ENCODE measurements at regions not wholly inside any gene's neighbourhood (a gene's known extent, or its start where the extent isn't known, plus 50 kb on each side); places are given as distances from the start of the nearest gene placed in this dataset.

DNA sequence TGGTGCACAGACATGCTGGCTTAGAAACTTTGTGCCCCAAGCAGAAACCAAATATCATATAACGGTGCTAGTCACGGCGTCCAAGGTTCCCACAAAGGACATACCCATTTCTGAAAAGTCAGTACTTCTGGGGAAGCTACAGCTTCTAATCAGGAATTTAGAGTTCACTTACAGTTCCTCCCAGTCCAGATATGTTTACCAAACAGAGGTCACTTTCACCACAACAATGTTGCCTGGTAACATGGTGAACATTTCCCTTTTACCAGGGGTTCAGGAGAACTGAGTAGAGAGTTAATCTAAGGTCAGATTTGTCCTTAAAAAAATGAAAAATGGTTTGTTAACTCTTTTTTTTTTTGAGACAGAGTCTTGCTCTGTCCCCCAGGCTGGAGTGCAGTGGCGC is 265.9 kb upstream of the MKLN1 start:
- 100% methylated on average over 4 of the region's 4 CpGs for WGBS
- Histone ChIP-seq H3K9me3 (ENCODE audit: control insufficient read depth in 2 of 2, insufficient read depth in 1 of 2, low read length in 1 of 2) (peaks cover 0 to 9% of the 10 kb centered on the region in 2 donors), H3K4me1 (ENCODE audit: control insufficient read depth in 2 of 2, insufficient read depth in 2 of 2, low read length in 2 of 2) (peaks cover 4 to 13% of the 10 kb centered on the region in 2 donors), H3K4me3 (ENCODE audit: low read length in 2 of 2) (no peak overlapping the region), H3K27ac (ENCODE audit: low read depth in 1 of 2, low read length in 1 of 2) (no peak overlapping the region), H3K27me3 (ENCODE audit: control insufficient read depth in 2 of 2, insufficient read depth in 1 of 2, low read length in 1 of 2) (no peaks in the 10 kb centered on the region), H3K36me3 (ENCODE audit: control insufficient read depth in 2 of 2, insufficient read depth in 2 of 2, low read length in 1 of 2) (no peaks in the 10 kb centered on the region)
- DNase-seq (ENCODE audit: low read depth in 6 of 9, low spot score in 9 of 9): no peak

DNA sequence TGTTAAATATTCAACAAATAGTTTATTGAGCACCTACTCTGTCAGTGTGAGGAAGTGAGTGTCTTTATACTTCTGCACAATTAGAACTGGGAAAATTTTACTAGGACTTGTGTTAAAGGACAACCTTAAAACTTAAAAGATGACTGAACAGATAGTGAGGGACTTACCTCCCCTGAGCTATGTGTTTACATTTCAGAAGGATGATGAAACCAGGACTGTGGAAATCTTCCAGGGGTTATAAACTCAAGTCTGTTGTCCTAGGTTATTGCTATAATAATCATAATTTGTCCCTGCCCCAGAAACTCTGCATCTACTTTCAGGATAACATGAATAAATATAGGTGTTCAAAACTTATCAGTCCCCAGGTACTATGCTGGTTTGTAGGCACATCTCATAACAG is 261.0 kb upstream of the MKLN1 start:
- no peak for DNase-seq (ENCODE audit: low read depth in 6 of 9, low spot score in 9 of 9)
- Histone ChIP-seq H3K27ac (ENCODE audit: low read depth in 1 of 2, low read length in 1 of 2) (no peak overlapping the region), H3K27me3 (ENCODE audit: control insufficient read depth in 2 of 2, insufficient read depth in 1 of 2, low read length in 1 of 2) (no peaks in the 10 kb centered on the region), H3K36me3 (ENCODE audit: control insufficient read depth in 2 of 2, insufficient read depth in 2 of 2, low read length in 1 of 2) (no peaks in the 10 kb centered on the region), H3K4me3 (ENCODE audit: low read length in 2 of 2) (no peak overlapping the region), H3K4me1 (ENCODE audit: control insufficient read depth in 2 of 2, insufficient read depth in 2 of 2, low read length in 2 of 2) (no peaks in the 10 kb centered on the region), H3K9me3 (ENCODE audit: control insufficient read depth in 2 of 2, insufficient read depth in 1 of 2, low read length in 1 of 2) (no peaks in the 10 kb centered on the region)

DNA sequence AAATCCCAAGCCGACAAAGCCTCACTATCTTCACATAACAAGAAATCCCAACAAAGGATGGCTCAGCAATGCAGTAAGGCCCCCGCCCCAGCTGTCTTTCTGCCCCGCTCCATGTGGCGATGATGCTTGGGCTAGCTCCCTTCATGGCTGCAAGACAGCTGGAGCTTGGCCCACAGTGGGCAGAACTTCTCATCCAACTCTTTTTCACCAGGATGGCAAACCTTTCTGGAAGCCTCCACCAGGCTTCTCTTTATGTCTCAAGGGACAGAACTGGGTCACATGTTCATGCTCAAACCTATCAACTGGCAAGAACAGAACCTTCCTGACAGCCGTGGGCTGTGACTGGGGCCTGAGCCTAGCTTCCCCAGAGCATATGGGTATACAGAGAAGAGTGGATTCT is 260.5 kb upstream of the MKLN1 start:
- WGBS: 89% methylated on average over 5 of the region's 5 CpGs
- DNase-seq (ENCODE audit: low read depth in 6 of 9, low spot score in 9 of 9): no peak
- Histone ChIP-seq H3K4me3 (ENCODE audit: low read length in 2 of 2) (no peak overlapping the region), H3K27me3 (ENCODE audit: control insufficient read depth in 2 of 2, insufficient read depth in 1 of 2, low read length in 1 of 2) (no peaks in the 10 kb centered on the region), H3K27ac (ENCODE audit: low read depth in 1 of 2, low read length in 1 of 2) (no peak overlapping the region), H3K9me3 (ENCODE audit: control insufficient read depth in 2 of 2, insufficient read depth in 1 of 2, low read length in 1 of 2) (no peaks in the 10 kb centered on the region), H3K36me3 (ENCODE audit: control insufficient read depth in 2 of 2, insufficient read depth in 2 of 2, low read length in 1 of 2) (no peaks in the 10 kb centered on the region), H3K4me1 (ENCODE audit: control insufficient read depth in 2 of 2, insufficient read depth in 2 of 2, low read length in 2 of 2) (no peaks in the 10 kb centered on the region)

DNA sequence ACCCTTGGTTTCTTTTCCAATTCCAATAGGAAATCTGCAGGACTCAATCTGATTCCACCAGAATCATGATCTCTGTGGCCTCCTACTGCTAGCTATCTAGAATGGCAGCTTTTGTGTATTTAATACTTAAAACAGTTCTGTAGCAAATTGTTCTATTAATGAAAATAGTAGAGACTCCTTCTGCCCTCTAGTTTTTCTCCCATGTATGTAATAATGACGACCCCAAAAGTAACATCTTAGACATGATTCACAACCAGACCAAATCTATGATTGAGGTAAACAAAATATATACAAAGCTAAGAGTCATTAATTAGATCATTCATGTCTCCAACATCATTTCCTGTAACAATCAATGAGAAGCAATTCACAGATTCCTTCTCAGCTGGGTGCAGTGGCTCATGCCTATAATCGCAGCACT is 259.1 kb upstream of the MKLN1 start:
- Histone ChIP-seq H3K4me3 (ENCODE audit: low read length in 2 of 2) (no peak overlapping the region), H3K27ac (ENCODE audit: low read depth in 1 of 2, low read length in 1 of 2) (no peak overlapping the region), H3K4me1 (ENCODE audit: control insufficient read depth in 2 of 2, insufficient read depth in 2 of 2, low read length in 2 of 2) (no peaks in the 10 kb centered on the region), H3K27me3 (ENCODE audit: control insufficient read depth in 2 of 2, insufficient read depth in 1 of 2, low read length in 1 of 2) (no peaks in the 10 kb centered on the region), H3K9me3 (ENCODE audit: control insufficient read depth in 2 of 2, insufficient read depth in 1 of 2, low read length in 1 of 2) (no peaks in the 10 kb centered on the region), H3K36me3 (ENCODE audit: control insufficient read depth in 2 of 2, insufficient read depth in 2 of 2, low read length in 1 of 2) (no peaks in the 10 kb centered on the region)
- WGBS: 73% methylated on average over 2 of the region's 2 CpGs
- DNase-seq (ENCODE audit: low read depth in 6 of 9, low spot score in 9 of 9): no peak

DNA sequence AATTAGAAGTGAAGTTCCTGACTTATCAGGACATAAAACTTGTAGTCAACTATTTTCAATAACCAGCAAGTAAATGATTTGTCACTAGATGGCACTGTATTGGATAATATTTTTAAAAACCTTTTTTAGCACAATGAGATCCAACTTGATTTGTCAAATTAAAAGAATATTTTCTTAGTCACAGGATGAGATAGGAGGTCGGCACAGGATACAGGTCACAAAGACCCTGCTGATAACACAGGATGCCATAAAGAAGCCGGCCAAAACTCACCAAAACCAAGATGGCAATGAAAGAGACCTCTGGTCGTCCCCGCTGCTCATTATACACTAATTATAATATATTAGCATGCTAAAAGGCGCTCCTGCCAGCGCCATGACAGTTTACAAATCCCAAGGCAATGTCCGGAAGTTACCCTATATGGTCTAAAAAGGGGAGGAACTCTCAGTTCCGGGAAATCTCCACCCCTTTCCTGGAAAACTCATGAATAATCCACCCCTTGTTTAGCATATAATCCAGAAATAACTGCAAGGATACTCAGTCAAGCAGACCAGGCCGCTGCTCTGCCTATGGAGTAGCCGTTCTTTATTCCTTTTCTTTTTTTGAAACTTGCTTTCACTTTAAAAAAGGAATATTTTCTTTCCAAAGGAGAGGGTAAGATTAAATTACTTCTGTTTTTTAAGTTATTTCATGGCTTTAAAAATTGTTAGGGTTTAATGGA is 255.7 kb upstream of the MKLN1 start:
- no peaks in the 10 kb centered on the region for H3K27me3 ChIP-seq (ENCODE audit: control insufficient read depth in 2 of 2, insufficient read depth in 1 of 2, low read length in 1 of 2)
- H3K9me3 ChIP-seq (ENCODE audit: control insufficient read depth in 2 of 2, insufficient read depth in 1 of 2, low read length in 1 of 2): no peaks in the 10 kb centered on the region
- peak overlapping the region in 1 of 2 donors; percentile 11 for H3K27ac ChIP-seq (ENCODE audit: low read depth in 1 of 2, low read length in 1 of 2)
- no peaks in the 10 kb centered on the region for H3K36me3 ChIP-seq (ENCODE audit: control insufficient read depth in 2 of 2, insufficient read depth in 2 of 2, low read length in 1 of 2)
- 79% methylated on average over 10 of the region's 10 CpGs for WGBS
- DNase-seq (ENCODE audit: low read depth in 6 of 9, low spot score in 9 of 9): no peak
- H3K4me1 ChIP-seq (ENCODE audit: control insufficient read depth in 2 of 2, insufficient read depth in 2 of 2, low read length in 2 of 2): no peaks in the 10 kb centered on the region
- H3K4me3 ChIP-seq (ENCODE audit: low read length in 2 of 2): no peak overlapping the region

DNA sequence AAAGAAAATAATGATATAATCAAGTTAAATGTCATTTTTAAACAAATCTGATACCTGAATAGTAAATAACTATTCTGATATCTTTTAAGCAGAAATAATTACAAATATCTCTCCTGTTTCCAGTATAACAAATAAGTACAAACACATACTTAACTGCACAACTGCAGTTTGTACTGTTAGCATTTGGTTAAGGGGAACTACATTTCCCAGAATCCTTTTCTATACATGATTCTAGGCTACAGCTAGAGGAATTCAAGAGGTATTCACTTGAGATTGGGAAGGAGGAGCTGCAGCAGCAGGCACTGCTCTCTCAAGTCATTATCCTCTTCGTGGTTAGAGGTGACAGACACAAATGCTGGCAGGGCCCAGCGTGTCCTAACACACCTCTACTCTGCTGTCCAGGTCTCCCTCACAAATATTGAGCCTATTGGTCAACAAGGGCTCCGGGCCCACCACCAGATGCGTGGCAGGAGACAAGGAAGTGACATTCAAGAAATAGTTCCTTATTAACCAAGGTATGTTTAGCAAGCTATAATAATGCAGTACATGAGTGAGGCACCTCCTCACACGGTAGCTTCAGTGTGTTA is 255.1 kb upstream of the MKLN1 start:
- no peak for DNase-seq (ENCODE audit: low read depth in 6 of 9, low spot score in 9 of 9)
- Histone ChIP-seq H3K9me3 (ENCODE audit: control insufficient read depth in 2 of 2, insufficient read depth in 1 of 2, low read length in 1 of 2) (no peaks in the 10 kb centered on the region), H3K4me3 (ENCODE audit: low read length in 2 of 2) (no peak overlapping the region), H3K27ac (ENCODE audit: low read depth in 1 of 2, low read length in 1 of 2) (no peak overlapping the region), H3K27me3 (ENCODE audit: control insufficient read depth in 2 of 2, insufficient read depth in 1 of 2, low read length in 1 of 2) (no peaks in the 10 kb centered on the region), H3K36me3 (ENCODE audit: control insufficient read depth in 2 of 2, insufficient read depth in 2 of 2, low read length in 1 of 2) (no peaks in the 10 kb centered on the region), H3K4me1 (ENCODE audit: control insufficient read depth in 2 of 2, insufficient read depth in 2 of 2, low read length in 2 of 2) (no peaks in the 10 kb centered on the region)
- WGBS: 90% methylated on average over 5 of the region's 5 CpGs

DNA sequence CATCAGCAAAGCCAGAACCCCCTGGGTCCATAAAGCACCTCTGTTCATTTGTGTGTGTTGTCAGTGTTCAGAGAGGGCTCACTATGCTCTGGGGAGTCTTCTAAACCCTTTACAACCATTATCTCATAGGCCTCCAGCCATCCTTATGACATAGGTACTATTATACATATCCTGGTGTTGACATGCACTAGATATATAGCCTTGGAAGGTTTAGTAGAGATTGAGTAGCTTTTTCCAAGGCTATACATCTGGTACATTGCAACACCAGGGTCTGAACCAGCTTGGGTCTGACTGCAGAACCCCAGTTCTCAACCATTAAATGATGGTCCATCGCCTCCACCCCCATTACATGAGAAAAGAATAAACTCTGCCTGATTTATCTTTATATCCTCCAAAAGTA is 253.6 kb upstream of the MKLN1 start:
- Histone ChIP-seq H3K9me3 (ENCODE audit: control insufficient read depth in 2 of 2, insufficient read depth in 1 of 2, low read length in 1 of 2) (no peaks in the 10 kb centered on the region), H3K4me3 (ENCODE audit: low read length in 2 of 2) (no peak overlapping the region), H3K4me1 (ENCODE audit: control insufficient read depth in 2 of 2, insufficient read depth in 2 of 2, low read length in 2 of 2) (no peaks in the 10 kb centered on the region), H3K27me3 (ENCODE audit: control insufficient read depth in 2 of 2, insufficient read depth in 1 of 2, low read length in 1 of 2) (no peaks in the 10 kb centered on the region), H3K27ac (ENCODE audit: low read depth in 1 of 2, low read length in 1 of 2) (no peak overlapping the region), H3K36me3 (ENCODE audit: control insufficient read depth in 2 of 2, insufficient read depth in 2 of 2, low read length in 1 of 2) (peaks cover 0 to 2% of the 10 kb centered on the region in 2 donors)
- no peak for DNase-seq (ENCODE audit: low read depth in 6 of 9, low spot score in 9 of 9)
- WGBS: 100% methylated on average over 1 of the region's 1 CpG

DNA sequence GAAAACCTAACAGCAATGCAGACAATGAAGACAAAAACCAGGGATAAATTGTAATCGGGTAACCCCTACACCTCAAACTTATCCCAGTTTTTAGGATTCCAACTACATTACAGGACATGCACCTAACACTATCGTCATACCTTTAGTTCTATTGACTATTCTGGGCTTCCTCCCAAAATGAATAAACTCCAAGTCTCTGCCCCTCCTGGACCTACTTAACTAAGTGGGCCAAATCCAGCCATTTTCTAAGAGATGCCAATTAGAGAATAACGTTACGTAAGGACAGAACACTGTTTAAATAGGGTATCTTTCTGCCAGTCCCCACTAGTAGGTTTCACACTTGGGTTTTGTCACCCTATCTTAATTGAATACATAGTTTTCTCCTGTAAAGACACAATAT is 253.1 kb upstream of the MKLN1 start:
- Histone ChIP-seq H3K4me1 (ENCODE audit: control insufficient read depth in 2 of 2, insufficient read depth in 2 of 2, low read length in 2 of 2) (no peaks in the 10 kb centered on the region), H3K9me3 (ENCODE audit: control insufficient read depth in 2 of 2, insufficient read depth in 1 of 2, low read length in 1 of 2) (no peaks in the 10 kb centered on the region), H3K27me3 (ENCODE audit: control insufficient read depth in 2 of 2, insufficient read depth in 1 of 2, low read length in 1 of 2) (no peaks in the 10 kb centered on the region)

DNA sequence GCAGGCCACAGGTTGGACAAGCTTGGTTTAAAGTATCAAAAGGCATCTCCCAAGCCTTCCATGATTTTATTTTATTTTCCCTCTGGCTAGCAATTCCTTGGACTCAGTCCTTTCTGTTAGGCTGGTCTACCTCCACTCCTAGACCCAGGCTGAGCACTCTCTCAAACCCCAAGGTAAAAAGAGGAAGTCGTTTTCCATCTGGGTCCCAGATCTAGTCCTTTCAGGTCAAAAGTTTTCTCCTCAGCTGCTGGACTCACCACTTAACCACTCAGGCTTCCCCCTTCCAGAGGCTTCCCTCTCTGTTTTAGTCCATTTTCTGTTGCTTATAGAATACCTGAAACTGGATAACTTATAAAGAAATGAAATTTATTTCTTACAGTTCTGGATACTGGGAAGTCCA is 252.3 kb upstream of the MKLN1 start:
- Histone ChIP-seq H3K36me3 (ENCODE audit: control insufficient read depth in 2 of 2, insufficient read depth in 2 of 2, low read length in 1 of 2) (peaks cover 0 to 2% of the 10 kb centered on the region in 2 donors), H3K4me1 (ENCODE audit: control insufficient read depth in 2 of 2, insufficient read depth in 2 of 2, low read length in 2 of 2) (no peaks in the 10 kb centered on the region), H3K27ac (ENCODE audit: low read depth in 1 of 2, low read length in 1 of 2) (no peak overlapping the region), H3K9me3 (ENCODE audit: control insufficient read depth in 2 of 2, insufficient read depth in 1 of 2, low read length in 1 of 2) (no peaks in the 10 kb centered on the region), H3K4me3 (ENCODE audit: low read length in 2 of 2) (no peak overlapping the region), H3K27me3 (ENCODE audit: control insufficient read depth in 2 of 2, insufficient read depth in 1 of 2, low read length in 1 of 2) (no peaks in the 10 kb centered on the region)
- 20% methylated on average over 1 of the region's 1 CpG for WGBS
- DNase-seq (ENCODE audit: low read depth in 6 of 9, low spot score in 9 of 9): no peak

More for the DNA sequence above, 253.1 kb upstream of the MKLN1 start:
- DNase-seq (ENCODE audit: low read depth in 6 of 9, low spot score in 9 of 9): no peak
- whole genome bisulfite sequencing: 98% methylated on average over 4 of the region's 4 CpGs
- Histone ChIP-seq H3K27ac (ENCODE audit: low read depth in 1 of 2, low read length in 1 of 2) (no peak overlapping the region), H3K36me3 (ENCODE audit: control insufficient read depth in 2 of 2, insufficient read depth in 2 of 2, low read length in 1 of 2) (peaks cover 0 to 2% of the 10 kb centered on the region in 2 donors), H3K4me3 (ENCODE audit: low read length in 2 of 2) (no peak overlapping the region)
